PC-3 (cell line): ENCODE measurements at regions not wholly inside any gene's neighbourhood (a gene's known extent, or its start where the extent isn't known, plus 50 kb on each side); places are given as distances from the start of the nearest gene placed in this dataset.

Source experiments
- EZH2 ChIP-seq: fragments of 300-600 bp; sonication (generic); IDR thresholded peaks from one replicate; pipeline ENCODE4 v1.6.1; 2017; ENCODE audit warnings: antibody characterized with exemption, mild to moderate bottlenecking, low read length; ENCODE audit not compliant: unreplicated experiment
- EZH2phosphoT487 ChIP-seq: fragments of 300-600 bp; sonication (generic); IDR thresholded peaks from 2 replicates; pipeline ENCODE4 v1.6.1; 2018; ENCODE audit warnings: mild to moderate bottlenecking, antibody characterized with exemption, low read length, borderline replicate concordance
- TF ChIP-seq, protein P1 (sequence below): fragments of 300-600 bp; sonication (generic); conservative IDR thresholded peaks from 2 replicates; pipeline ENCODE4 v1.5.1; 2017; ENCODE audit warnings: antibody characterized with exemption, low read depth, mild to moderate bottlenecking, low read length

DNA sequence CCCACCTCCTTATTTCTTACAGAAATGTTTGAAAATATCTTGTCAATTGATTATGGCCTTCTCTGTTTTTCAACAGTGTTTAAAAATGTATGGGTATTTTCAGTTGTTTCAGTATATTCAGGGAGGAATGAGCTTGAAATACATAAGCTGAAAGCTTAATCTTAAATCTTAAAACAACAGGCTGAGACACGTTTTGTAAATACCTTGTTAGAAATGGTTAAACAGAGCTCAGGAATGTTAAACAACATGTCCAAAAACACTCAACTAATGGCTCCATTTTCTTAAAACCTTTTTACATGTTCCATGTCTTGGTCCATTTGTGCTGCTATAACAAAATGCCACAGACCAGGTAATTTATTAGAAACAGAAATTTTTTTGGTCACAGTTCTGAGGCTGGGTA is 953.8 kb upstream of the ADGRL2 start:
- TF ChIP-seq, protein P1, sequence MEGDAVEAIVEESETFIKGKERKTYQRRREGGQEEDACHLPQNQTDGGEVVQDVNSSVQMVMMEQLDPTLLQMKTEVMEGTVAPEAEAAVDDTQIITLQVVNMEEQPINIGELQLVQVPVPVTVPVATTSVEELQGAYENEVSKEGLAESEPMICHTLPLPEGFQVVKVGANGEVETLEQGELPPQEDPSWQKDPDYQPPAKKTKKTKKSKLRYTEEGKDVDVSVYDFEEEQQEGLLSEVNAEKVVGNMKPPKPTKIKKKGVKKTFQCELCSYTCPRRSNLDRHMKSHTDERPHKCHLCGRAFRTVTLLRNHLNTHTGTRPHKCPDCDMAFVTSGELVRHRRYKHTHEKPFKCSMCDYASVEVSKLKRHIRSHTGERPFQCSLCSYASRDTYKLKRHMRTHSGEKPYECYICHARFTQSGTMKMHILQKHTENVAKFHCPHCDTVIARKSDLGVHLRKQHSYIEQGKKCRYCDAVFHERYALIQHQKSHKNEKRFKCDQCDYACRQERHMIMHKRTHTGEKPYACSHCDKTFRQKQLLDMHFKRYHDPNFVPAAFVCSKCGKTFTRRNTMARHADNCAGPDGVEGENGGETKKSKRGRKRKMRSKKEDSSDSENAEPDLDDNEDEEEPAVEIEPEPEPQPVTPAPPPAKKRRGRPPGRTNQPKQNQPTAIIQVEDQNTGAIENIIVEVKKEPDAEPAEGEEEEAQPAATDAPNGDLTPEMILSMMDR = no peak
- TF ChIP-seq EZH2 (no peak), EZH2phosphoT487 (no peak)
